ENCODE measurements at regions not wholly inside any gene's neighbourhood (a gene's known extent, or its start where the extent isn't known, plus 50 kb on each side); places are given as distances from the start of the nearest gene placed in this dataset.

GRCh38 chr20:6942266-6942665 is 174.8 kb downstream of the BMP2 start:
- FAIRE-seq (no peak), DNase-seq (ENCODE audit: extremely low spot score, insufficient read length, low read depth) (no peak)

GRCh38 chr20:6944292-6944691 is 176.8 kb downstream of the BMP2 start:
- DNase-seq (ENCODE audit: extremely low spot score, insufficient read length, low read depth) (no peak), FAIRE-seq (no peak)

- FAIRE-seq = no peak
- no peak for DNase-seq (ENCODE audit: extremely low spot score, insufficient read length, low read depth)
These were observed 186.1 kb downstream of the BMP2 start for GRCh38 chr20:6953611-6954010.

GRCh38 chr20:6954219-6954618 is 186.7 kb downstream of the BMP2 start:
- DNase-seq (ENCODE audit: extremely low spot score, insufficient read length, low read depth) = no peak
- no peak for FAIRE-seq

GRCh38 chr20:6956056-6956455 is 188.6 kb downstream of the BMP2 start:
- FAIRE-seq = no peak
- no peak for DNase-seq (ENCODE audit: extremely low spot score, insufficient read length, low read depth)

GRCh38 chr20:6956574-6956973 is 189.1 kb downstream of the BMP2 start:
- no peak for DNase-seq (ENCODE audit: extremely low spot score, insufficient read length, low read depth)
- no peak for FAIRE-seq

GRCh38 chr20:6959900-6960312 is 192.4 kb downstream of the BMP2 start:
- DNase-seq (ENCODE audit: extremely low spot score, insufficient read length, low read depth) (no peak), FAIRE-seq (no peak)

- DNase-seq (ENCODE audit: extremely low spot score, insufficient read length, low read depth) (no peak), FAIRE-seq (no peak)
These were observed 199.2 kb downstream of the BMP2 start for GRCh38 chr20:6966721-6967120.

GRCh38 chr20:6974838-6975237 is 207.4 kb downstream of the BMP2 start:
- no peak for FAIRE-seq

GRCh38 chr20:6975311-6975710 is 207.8 kb downstream of the BMP2 start:
- DNase-seq (ENCODE audit: extremely low spot score, insufficient read length, low read depth) (no peak), FAIRE-seq (no peak)

More at GRCh38 chr20:6974838-6975237, 207.4 kb downstream of the BMP2 start:
- no peak for DNase-seq (ENCODE audit: extremely low spot score, insufficient read length, low read depth)

- DNase-seq (ENCODE audit: extremely low spot score, insufficient read length, low read depth) (no peak), FAIRE-seq (no peak)
These were observed 208.8 kb downstream of the BMP2 start for GRCh38 chr20:6976106-6976900.

- FAIRE-seq = no peak
- no peak for DNase-seq (ENCODE audit: extremely low spot score, insufficient read length, low read depth)
These were observed 212.1 kb downstream of the BMP2 start for GRCh38 chr20:6979621-6980020.

GRCh38 chr20:6993011-6993410 is 225.5 kb downstream of the BMP2 start:
- no peak for FAIRE-seq
- DNase-seq (ENCODE audit: extremely low spot score, insufficient read length, low read depth) = no peak

GRCh38 chr20:6993511-6993910 is 226.0 kb downstream of the BMP2 start:
- no peak for DNase-seq (ENCODE audit: extremely low spot score, insufficient read length, low read depth)
- no peak for FAIRE-seq

GRCh38 chr20:6994452-6994851 is 227.0 kb downstream of the BMP2 start:
- FAIRE-seq = no peak
- DNase-seq (ENCODE audit: extremely low spot score, insufficient read length, low read depth) = no peak

- no peak for FAIRE-seq
- DNase-seq (ENCODE audit: extremely low spot score, insufficient read length, low read depth) = no peak
These were observed 231.4 kb downstream of the BMP2 start for GRCh38 chr20:6998909-6999308.

- FAIRE-seq = no peak
These were observed 231.9 kb downstream of the BMP2 start for GRCh38 chr20:6999381-6999780.

GRCh38 chr20:7003598-7003997 is 236.1 kb downstream of the BMP2 start:
- no peak for DNase-seq (ENCODE audit: extremely low spot score, insufficient read length, low read depth)
- no peak for FAIRE-seq

More at GRCh38 chr20:6999381-6999780, 231.9 kb downstream of the BMP2 start:
- no peak for DNase-seq (ENCODE audit: extremely low spot score, insufficient read length, low read depth)

- FAIRE-seq = no peak
- no peak for DNase-seq (ENCODE audit: extremely low spot score, insufficient read length, low read depth)
These were observed 237.3 kb downstream of the BMP2 start for GRCh38 chr20:7004801-7005200.

GRCh38 chr20:7010527-7010926 is 243.0 kb downstream of the BMP2 start:
- no peak for FAIRE-seq
- DNase-seq (ENCODE audit: extremely low spot score, insufficient read length, low read depth) = no peak

GRCh38 chr20:7015257-7015656 is 247.8 kb downstream of the BMP2 start:
- FAIRE-seq = no peak
- DNase-seq (ENCODE audit: extremely low spot score, insufficient read length, low read depth) = no peak

GRCh38 chr20:7022597-7022996 is 255.1 kb downstream of the BMP2 start:
- FAIRE-seq (no peak), DNase-seq (ENCODE audit: extremely low spot score, insufficient read length, low read depth) (no peak)
